Left lung (tissue), 4 donors: ENCODE measurements at regions not wholly inside any gene's neighbourhood (a gene's known extent, or its start where the extent isn't known, plus 50 kb on each side); places are given as distances from the start of the nearest gene placed in this dataset.

Source experiments
- ATAC-seq: fragments of 200-7000 bp; cut with Tn5 transposase; one replicate; pipeline ENCODE4 v1.9.1; 2020; ENCODE audit warnings: moderate library complexity
- DNase-seq, 4 donors: peaks; one replicate each; pipeline ENCODE4 v3.0.0-alpha.2; 2013 to 2020
- H3K27ac ChIP-seq, 2 donors: fragments of 200-600 bp; sonication (generic) in 1 of 2; one replicate each; pipeline versions ENCODE4 v1.5.0 to v1.8.0; 2020 to 2021
- H3K27me3 ChIP-seq, 2 donors: fragments of 200-600 bp; sonication (generic) in 1 of 2; one replicate each; pipeline versions ENCODE4 v1.5.0 to v1.8.0; 2020 to 2021
- H3K36me3 ChIP-seq, 2 donors: fragments of 200-600 bp; sonication (generic) in 1 of 2; one replicate each; pipeline versions ENCODE4 v1.5.0 to v1.8.0; 2020 to 2021
- H3K4me1 ChIP-seq, 2 donors: fragments of 200-600 bp; one replicate each; pipeline ENCODE4 v1.8.0; 2021
- H3K4me3 ChIP-seq, 2 donors: fragments of 200-600 bp; sonication (generic) in 1 of 2; one replicate each; pipeline versions ENCODE4 v1.5.0 to v1.8.0; 2020 to 2021; ENCODE audit warnings: mild to moderate bottlenecking in 1 of 2
- H3K9me3 ChIP-seq, 2 donors: fragments of 200-600 bp; sonication (generic) in 1 of 2; one replicate each; pipeline versions ENCODE4 v1.5.0 to v1.8.0; 2020 to 2021
- intact Hi-C, 2 donors: fragments of 100-400 bp; cut with DNase I; formaldehyde crosslinking; loops; one replicate each; pipeline versions ENCODE4 v1.11.2 to v1.14.2; 2022
- TF ChIP-seq, protein P1 (sequence below), 2 donors: fragments of 200-600 bp; sonication (generic) in 1 of 2; IDR thresholded peaks; one replicate each; pipeline versions ENCODE4 v1.5.0 to v1.8.0; 2021; ENCODE audit warnings: antibody characterized with exemption in 2 of 2
- donor health status: DM: no; HTN: yes; CAD: no.
- donor health status: DM: no; HTN: no; CAD: no.

DNA sequence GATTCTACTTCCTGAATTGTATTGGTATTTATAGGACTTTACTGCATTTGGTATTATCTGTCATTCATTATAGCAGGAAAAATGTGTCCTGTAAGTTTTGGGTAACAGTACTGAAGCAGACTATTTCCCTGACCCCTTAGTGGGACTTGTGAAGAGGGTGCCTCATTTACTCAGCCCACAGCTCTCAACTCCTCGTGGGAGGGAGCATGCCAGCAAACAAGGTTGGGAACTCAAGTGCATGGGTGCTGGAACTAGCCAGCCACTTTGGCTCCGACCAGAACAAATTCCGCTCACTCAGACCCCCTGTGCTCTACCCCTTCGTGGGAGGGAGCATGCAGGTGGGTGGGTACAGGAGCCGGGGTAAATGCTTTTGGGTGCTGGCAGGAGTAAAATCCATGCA, 1773.5 kb upstream of the WWC1 start:
- TF ChIP-seq, protein P1, sequence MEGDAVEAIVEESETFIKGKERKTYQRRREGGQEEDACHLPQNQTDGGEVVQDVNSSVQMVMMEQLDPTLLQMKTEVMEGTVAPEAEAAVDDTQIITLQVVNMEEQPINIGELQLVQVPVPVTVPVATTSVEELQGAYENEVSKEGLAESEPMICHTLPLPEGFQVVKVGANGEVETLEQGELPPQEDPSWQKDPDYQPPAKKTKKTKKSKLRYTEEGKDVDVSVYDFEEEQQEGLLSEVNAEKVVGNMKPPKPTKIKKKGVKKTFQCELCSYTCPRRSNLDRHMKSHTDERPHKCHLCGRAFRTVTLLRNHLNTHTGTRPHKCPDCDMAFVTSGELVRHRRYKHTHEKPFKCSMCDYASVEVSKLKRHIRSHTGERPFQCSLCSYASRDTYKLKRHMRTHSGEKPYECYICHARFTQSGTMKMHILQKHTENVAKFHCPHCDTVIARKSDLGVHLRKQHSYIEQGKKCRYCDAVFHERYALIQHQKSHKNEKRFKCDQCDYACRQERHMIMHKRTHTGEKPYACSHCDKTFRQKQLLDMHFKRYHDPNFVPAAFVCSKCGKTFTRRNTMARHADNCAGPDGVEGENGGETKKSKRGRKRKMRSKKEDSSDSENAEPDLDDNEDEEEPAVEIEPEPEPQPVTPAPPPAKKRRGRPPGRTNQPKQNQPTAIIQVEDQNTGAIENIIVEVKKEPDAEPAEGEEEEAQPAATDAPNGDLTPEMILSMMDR (IDR thresholded peaks at IDR 0.05), result no peak
- DNase-seq (no peak), ATAC-seq (no peak)
- Histone ChIP-seq H3K27ac (no peak overlapping the region), H3K9me3 (no peaks in the 10 kb centered on the region), H3K4me1 (no peaks in the 10 kb centered on the region), H3K4me3 (no peak overlapping the region), H3K27me3 (no peaks in the 10 kb centered on the region), H3K36me3 (no peaks in the 10 kb centered on the region)
- intact Hi-C loops, result no loop called here

DNA sequence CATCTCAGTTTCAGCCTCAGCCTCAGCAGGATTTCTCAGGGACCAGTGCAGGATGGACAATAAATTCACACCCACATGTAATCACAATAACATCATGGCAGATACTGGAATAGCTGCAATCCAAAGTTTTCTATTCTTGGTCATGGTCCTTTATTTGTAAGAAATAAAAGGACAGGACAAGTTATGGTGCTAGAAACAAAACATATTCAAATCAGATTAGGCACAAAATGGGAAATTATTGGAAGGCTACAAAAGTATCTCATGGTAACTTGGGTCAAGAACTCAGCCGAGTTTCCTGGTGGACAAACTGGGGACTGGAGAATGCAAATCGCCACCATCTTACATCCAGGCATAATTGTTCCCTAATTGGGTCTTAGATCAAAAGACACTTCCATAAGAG, 1768.2 kb upstream of the WWC1 start:
- Histone ChIP-seq H3K9me3 (peaks cover 0 to 2% of the 10 kb centered on the region in 2 donors), H3K36me3 (no peaks in the 10 kb centered on the region), H3K27ac (no peak overlapping the region), H3K4me1 (no peaks in the 10 kb centered on the region), H3K4me3 (no peak overlapping the region), H3K27me3 (no peaks in the 10 kb centered on the region)
- ATAC-seq (no peak), DNase-seq (no peak)
- intact Hi-C loops, result no loop called here
- TF ChIP-seq, protein P1 (IDR thresholded peaks at IDR 0.05), result no peak

DNA sequence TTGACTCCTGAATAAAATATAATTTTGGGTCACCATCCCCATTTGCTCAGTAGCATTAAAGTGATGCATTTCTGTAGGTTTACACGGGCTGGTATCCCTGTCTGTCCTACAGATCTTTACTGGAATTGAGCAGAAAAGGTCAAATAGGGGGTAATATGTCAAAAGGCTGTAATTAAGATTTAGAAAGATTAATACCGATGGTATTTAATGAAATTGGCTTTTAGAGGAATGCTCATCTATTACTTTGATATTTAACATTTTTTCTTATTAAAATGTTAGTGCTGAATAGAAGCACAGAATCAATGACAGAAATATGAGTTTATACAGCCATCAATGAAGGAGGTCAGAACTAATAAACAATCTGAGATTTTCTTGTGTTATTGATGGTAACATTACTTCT, 1762.2 kb upstream of the WWC1 start:
- no peak for ATAC-seq
- no peak overlapping the region for H3K27ac ChIP-seq
- intact Hi-C loops, result no loop called here

DNA sequence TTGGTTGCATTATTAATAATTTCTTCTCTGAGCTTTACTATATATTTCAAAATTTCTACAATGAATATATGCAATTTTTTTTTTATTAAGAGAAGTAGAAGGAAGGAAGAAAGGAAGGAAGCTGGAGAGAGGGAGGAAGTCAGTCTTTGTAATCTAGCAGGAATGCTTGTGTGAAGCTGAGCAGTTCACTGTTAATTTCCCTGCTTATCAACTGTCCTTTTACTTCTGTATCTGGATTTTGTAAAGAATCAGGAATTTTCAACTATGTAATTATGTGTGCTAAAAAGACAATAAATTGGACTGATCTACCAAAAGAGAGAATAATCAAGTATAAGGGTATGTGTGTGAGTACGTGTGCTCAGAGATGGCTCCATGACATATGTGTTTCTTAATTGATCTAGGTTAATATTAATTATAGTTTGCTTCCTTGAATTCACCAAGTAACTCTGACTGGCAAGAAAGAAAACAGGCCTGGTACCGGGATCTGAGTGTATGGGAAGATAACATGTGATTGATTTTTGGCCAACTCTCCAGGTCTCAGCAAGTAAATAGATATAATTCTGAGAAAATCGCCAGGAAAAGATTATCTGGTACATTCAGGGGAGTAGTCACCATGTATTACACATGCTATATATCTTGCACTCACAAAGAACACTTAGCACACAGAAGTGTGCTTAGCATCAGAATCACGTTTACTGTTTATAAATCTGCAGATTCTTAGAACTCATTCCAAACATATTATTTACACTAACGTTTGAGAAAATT, 1758.8 kb upstream of the WWC1 start:
- Histone ChIP-seq H3K4me3 (no peak overlapping the region), H3K4me1 (no peaks in the 10 kb centered on the region), H3K27ac (no peak overlapping the region), H3K9me3 (peaks cover 0 to 6% of the 10 kb centered on the region in 2 donors), H3K27me3 (no peaks in the 10 kb centered on the region), H3K36me3 (no peaks in the 10 kb centered on the region)
- intact Hi-C loops, result no loop called here
- TF ChIP-seq, protein P1 (IDR thresholded peaks at IDR 0.05), result no peak
- ATAC-seq, result no peak
- no peak for DNase-seq

More for the DNA sequence above, 1762.2 kb upstream of the WWC1 start:
- no peak overlapping the region for H3K4me3 ChIP-seq
- DNase-seq, result no peak
- H3K4me1 ChIP-seq, result no peaks in the 10 kb centered on the region
- TF ChIP-seq, protein P1 (IDR thresholded peaks at IDR 0.05), result no peak
- H3K36me3 ChIP-seq, result no peaks in the 10 kb centered on the region
- peaks cover 0 to 2% of the 10 kb centered on the region in 2 donors for H3K9me3 ChIP-seq
- H3K27me3 ChIP-seq, result no peaks in the 10 kb centered on the region

DNA sequence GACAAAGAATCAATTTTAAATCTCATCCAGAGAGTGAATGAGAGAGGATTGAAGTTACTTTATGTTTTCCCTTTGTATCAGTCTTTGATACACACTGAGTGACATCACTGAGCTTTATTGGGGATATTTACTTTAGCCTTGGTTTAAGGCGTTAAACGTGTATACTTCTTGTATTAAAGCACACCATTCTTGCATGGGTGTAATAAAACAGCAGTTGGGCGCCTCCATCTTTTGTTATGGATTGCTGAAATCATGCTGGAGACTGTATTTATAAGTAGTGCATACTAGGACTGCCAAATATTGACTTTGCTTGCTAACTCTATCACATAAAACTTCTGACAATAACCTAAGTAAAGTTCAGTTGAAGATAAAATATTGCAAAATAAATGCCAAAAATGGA, 1755.8 kb upstream of the WWC1 start:
- TF ChIP-seq, protein P1 (IDR thresholded peaks at IDR 0.05), result no peak
- DNase-seq, result no peak
- no peaks in the 10 kb centered on the region for H3K4me1 ChIP-seq

More for the DNA sequence above, 1755.8 kb upstream of the WWC1 start:
- ATAC-seq, result no peak
- Histone ChIP-seq H3K27ac (no peak overlapping the region), H3K27me3 (no peaks in the 10 kb centered on the region), H3K4me3 (no peak overlapping the region), H3K36me3 (no peaks in the 10 kb centered on the region), H3K9me3 (peaks cover 0 to 9% of the 10 kb centered on the region in 2 donors)
- intact Hi-C loops, result no loop called here
